AG09309 (cell line): ENCODE measurements at regions not wholly inside any gene's neighbourhood (a gene's known extent, or its start where the extent isn't known, plus 50 kb on each side); places are given as distances from the start of the nearest gene placed in this dataset.
A peak's percentile ranks its signal among the peaks of the same experiment; 100 is the strongest.

Experiments used
- DNase-seq: peaks from one replicate; pipeline ENCODE4 v3.0.0-alpha.2; 2010; ENCODE audit warnings: low read depth
- H3K4me3 ChIP-seq: 2 replicates; pipeline ENCODE4 v1.5.1; 2011; ENCODE audit warnings: mild to moderate bottlenecking, low read depth, low read length, moderate library complexity; ENCODE audit not compliant: control insufficient read depth
- TF ChIP-seq, protein P1 (sequence below): IDR thresholded peaks from 2 replicates; pipeline ENCODE4 v1.5.1; 2011; ENCODE audit warnings: mild to moderate bottlenecking, low read depth, low read length, inconsistent platforms; ENCODE audit not compliant: insufficient read depth, control insufficient read depth; ENCODE audit errors: missing control alignments

DNA sequence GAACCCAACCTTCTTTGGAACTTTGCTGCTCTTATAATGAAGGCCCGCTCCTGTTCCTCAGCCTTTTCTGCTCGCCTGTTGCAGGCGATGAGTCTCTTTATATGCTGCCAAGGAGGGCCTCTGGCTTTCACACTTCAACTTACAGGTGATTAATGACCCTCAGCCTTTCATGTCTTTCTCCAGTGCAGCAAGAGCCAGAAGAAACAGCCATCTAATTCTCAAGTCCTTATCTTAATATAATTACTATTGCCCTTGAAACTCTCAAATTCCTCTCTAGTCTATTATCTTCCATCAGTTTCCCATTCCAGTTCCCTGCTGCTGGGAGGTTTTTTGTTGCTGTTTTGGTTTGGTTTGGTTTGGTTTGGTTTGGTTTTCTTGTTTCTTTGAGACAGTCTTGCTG, 121.8 kb upstream of the MED13 start:
- no peak for DNase-seq
- no peak overlapping the region for H3K4me3 ChIP-seq
- TF ChIP-seq, protein P1, sequence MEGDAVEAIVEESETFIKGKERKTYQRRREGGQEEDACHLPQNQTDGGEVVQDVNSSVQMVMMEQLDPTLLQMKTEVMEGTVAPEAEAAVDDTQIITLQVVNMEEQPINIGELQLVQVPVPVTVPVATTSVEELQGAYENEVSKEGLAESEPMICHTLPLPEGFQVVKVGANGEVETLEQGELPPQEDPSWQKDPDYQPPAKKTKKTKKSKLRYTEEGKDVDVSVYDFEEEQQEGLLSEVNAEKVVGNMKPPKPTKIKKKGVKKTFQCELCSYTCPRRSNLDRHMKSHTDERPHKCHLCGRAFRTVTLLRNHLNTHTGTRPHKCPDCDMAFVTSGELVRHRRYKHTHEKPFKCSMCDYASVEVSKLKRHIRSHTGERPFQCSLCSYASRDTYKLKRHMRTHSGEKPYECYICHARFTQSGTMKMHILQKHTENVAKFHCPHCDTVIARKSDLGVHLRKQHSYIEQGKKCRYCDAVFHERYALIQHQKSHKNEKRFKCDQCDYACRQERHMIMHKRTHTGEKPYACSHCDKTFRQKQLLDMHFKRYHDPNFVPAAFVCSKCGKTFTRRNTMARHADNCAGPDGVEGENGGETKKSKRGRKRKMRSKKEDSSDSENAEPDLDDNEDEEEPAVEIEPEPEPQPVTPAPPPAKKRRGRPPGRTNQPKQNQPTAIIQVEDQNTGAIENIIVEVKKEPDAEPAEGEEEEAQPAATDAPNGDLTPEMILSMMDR, result no peak

DNA sequence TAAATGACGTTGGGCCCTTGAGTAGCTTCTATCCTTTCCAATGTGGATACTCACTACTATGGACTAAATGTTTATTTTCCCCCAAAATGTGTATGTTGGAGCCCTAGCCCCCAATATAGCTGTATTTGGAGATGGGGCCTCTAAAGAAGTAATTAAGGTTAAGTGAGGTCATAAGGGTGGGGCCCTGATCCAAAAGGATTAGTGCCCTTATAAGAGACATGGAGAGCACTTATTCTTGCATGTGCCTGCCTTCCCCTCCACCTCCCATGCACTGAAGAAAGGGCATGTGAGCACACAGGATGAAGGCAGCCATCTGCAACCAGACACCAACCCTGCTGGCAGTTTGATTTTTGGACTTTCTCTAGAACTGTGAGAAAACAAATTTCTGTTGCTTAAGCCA, 115.7 kb upstream of the MED13 start:
- no peak for DNase-seq
- H3K4me3 ChIP-seq, result no peak overlapping the region
- TF ChIP-seq, protein P1, result no peak

DNA sequence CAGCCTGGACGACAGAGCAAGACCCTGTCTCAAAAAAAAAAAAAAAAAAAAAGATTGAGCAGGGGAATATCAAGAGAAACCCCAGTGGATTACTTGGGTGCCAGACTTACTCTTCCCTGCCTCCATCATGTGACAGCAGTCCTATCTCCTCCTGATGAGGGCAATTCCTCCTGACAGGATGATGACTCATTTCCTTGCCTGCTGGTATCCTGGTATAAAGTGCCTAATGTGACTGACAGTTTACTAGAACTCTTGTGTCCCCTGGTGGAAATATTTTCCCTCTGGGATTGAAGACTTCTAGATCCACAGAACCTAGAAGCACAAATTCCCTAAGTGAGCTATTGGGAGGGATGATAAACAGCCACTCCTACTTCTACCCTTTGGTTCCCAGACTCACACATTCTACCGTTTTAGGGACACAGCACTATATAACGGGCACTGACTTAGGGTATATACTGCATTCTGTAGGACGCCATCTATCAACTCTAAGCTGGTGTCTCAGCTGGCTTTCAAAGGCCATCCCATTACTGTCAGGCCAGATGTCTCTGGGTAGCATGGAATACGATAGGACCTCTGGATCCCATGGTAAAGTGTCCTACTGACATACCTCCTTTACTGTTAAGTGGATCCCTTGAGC, 114.6 kb upstream of the MED13 start:
- TF ChIP-seq, protein P1, result peak; percentile 26
- DNase-seq, result peak; percentile 24
- H3K4me3 ChIP-seq, result no peak overlapping the region

DNA sequence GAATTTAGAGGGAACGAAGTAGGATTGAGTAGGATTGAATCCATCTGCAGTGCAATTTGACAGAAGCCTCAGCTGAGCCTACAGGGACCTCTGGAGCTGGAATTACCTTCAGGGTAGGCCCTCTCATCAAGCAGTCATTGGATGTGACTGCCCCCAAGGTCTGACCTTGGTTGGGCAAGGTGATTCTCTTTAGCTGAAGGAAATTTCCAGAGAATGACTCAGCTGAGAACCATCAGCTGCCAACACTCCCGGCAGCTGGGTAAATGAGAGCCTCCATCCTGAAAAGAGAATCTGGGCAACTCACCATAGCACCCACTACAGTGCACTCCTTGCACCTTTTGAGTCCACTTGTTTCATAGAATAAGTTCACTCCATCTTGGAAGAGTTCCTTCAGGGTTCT, 113.5 kb upstream of the MED13 start:
- no peak for DNase-seq
- TF ChIP-seq, protein P1, result no peak
- no peak overlapping the region for H3K4me3 ChIP-seq

DNA sequence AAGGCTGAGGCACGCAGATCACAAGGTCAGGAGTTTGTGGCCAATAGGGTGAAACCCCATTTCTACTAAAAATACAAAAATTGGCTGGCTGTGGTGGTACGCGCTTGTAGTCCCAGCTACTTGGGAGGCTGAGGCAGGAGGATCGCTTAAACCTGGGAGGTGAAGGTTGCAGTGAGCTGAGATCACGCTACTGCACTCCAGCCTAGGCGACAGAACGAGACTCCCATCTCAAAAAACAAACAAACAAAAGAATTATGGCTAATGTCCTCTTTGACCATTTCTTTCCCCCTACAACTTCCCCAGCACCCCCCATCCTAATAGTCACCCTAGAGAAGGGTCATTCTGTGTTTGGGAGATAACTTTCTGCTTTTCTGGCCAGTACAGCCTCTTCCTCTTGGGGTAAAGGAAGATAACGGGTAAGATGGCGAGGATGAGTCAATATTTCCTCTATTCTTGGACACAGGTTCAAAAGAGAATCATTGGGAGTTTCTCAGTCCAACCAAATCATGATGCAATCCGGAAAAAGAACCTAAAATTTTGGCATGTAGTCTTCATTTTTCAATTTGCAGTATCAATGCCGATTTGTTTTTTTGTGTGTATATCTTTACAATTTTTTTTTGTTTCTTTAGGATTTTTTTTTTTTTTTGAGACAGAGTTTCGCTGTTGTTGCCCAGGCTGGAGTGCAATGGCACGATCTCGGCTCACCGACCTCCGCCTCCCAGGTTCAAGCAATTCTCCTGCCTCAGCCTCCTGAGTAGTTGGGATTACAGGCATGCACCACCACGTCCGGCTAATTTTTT, 107.6 kb upstream of the MED13 start:
- DNase-seq, result no peak
- TF ChIP-seq, protein P1, result no peak
- H3K4me3 ChIP-seq, result no peak overlapping the region

DNA sequence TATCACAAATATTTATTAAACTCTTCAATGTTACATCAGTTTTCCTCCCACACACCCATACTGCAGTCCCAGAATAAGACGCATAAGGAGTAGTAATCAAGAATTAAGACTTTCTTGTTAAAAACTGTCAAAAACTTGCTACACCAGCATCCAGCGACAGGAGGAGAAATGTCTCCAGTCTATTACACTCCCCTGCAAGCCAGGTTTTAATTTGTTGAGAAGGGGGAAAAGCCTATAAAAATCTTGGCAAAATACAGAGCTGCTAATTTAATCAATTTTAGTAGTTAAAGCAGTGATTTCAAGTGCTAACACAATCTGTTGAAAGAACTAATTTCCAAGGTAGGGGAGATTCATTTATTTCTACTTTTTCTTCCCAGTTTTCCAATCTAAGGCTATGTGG, 102.0 kb upstream of the MED13 start:
- no peak overlapping the region for H3K4me3 ChIP-seq
- DNase-seq, result no peak
- TF ChIP-seq, protein P1, result no peak
